ENCODE measurements at regions not wholly inside any gene's neighbourhood (a gene's known extent, or its start where the extent isn't known, plus 50 kb on each side); places are given as distances from the start of the nearest gene placed in this dataset.

- TF ChIP-seq EZH2phosphoT487 (IDR thresholded peaks at IDR 0.05; ENCODE audit: borderline replicate concordance, low read depth) (no peak), FOXM1 (IDR thresholded peaks at IDR 0.05; ENCODE audit: low read depth) (no peak), MXI1 (IDR thresholded peaks at IDR 0.05; ENCODE audit: low read depth, low read length) (no peak)
These were observed 63.3 kb upstream of the UGP2 start (continued) for GRCh38 chr2:63778391-63778790.

GRCh38 chr2:63780518-63781155, 61.1 kb upstream of the UGP2 start:
- 65% methylated on average over 3 of the region's 3 CpGs for WGBS (ENCODE audit: low lambda C conversion rate)
- POLR2A ChIA-PET: no interaction called here
- Histone ChIP-seq H3K9ac (no peak overlapping the region), H3K4me2 (no peak overlapping the region), H3K9me2 (no peaks in the 10 kb centered on the region), H3K27ac (ENCODE audit: low read depth in 2 of 2, low read length in 1 of 2) (no peak overlapping the region), H3K79me2 (ENCODE audit: insufficient read depth) (no peaks in the 10 kb centered on the region), H2AFZ (ENCODE audit: low read depth) (no peak overlapping the region), H3K4me1 (ENCODE audit: control insufficient read depth in 1 of 2, insufficient read depth in 2 of 2, low read depth in 1 of 2, low read length in 1 of 2) (no peaks in the 10 kb centered on the region), H3F3A (replicated peaks; ENCODE audit: insufficient read depth) (peaks cover 3% of the 10 kb centered on the region), H4K20me1 (ENCODE audit: insufficient read depth) (no peaks in the 10 kb centered on the region), H3K4me3 (ENCODE audit: low read depth in 2 of 2, low read length in 1 of 2) (no peak overlapping the region), H3K27me3 (ENCODE audit: insufficient read depth) (no peaks in the 10 kb centered on the region), H3K36me3 (replicated peaks in 1 of 2; ENCODE audit: control insufficient read depth in 1 of 2, insufficient read depth in 2 of 2, low read length in 1 of 2) (no peaks in the 10 kb centered on the region), H3K9me3 (no peaks in the 10 kb centered on the region)
- no peak for TF ChIP-seq RFX5 (IDR thresholded peaks at IDR 0.05; ENCODE audit: low read length)
- no peak for TF ChIP-seq TCF12 (IDR thresholded peaks at IDR 0.05)
- TF ChIP-seq POLR2AphosphoS5 (IDR thresholded peaks at IDR 0.05; ENCODE audit: low read depth, low read length): no peak
- no peak for DNase-seq
- CTCF ChIA-PET: interaction anchor here (1.0 kb wide), 1 partner anchor 15 kb away, joined by 3 read pairs; no protein-coding TSS in a partner anchor

DNA sequence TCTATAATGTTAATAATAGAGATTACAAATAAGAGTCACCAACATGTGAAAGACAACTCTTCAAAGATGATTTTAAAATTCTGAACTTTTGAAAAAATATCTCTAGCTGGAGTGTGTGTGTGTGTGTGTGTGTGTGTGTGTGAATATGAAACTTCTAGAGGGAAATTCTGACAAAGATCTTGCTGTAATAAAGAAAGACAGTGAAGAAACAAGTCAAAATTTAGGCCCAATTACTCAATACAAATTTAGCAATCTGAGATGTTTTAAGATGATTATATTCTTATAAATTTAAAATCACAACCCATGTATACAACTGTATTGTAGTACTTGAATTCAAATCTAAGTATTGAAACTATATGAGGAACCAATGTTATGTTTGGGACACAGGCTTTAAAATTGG, 57.2 kb upstream of the UGP2 start:
- H3K4me3 ChIP-seq (ENCODE audit: low read depth in 2 of 2, low read length in 1 of 2): no peak overlapping the region
- POLR2A ChIA-PET: no interaction called here

More for the DNA sequence above, 57.2 kb upstream of the UGP2 start:
- H3K4me1 ChIP-seq (ENCODE audit: control insufficient read depth in 1 of 2, insufficient read depth in 2 of 2, low read depth in 1 of 2, low read length in 1 of 2): peaks cover 4 to 9% of the 10 kb centered on the region in 2 experiments; a peak in 3 of 4 replicates
- no peaks in the 10 kb centered on the region for H3K9me2 ChIP-seq
- no peak overlapping the region for H3K4me2 ChIP-seq
- H3F3A ChIP-seq (replicated peaks; ENCODE audit: insufficient read depth): peaks cover 8% of the 10 kb centered on the region
- no peaks in the 10 kb centered on the region for H3K36me3 ChIP-seq (replicated peaks in 1 of 2; ENCODE audit: control insufficient read depth in 1 of 2, insufficient read depth in 2 of 2, low read length in 1 of 2)
- no peak for DNase-seq
- TF ChIP-seq, protein P1, sequence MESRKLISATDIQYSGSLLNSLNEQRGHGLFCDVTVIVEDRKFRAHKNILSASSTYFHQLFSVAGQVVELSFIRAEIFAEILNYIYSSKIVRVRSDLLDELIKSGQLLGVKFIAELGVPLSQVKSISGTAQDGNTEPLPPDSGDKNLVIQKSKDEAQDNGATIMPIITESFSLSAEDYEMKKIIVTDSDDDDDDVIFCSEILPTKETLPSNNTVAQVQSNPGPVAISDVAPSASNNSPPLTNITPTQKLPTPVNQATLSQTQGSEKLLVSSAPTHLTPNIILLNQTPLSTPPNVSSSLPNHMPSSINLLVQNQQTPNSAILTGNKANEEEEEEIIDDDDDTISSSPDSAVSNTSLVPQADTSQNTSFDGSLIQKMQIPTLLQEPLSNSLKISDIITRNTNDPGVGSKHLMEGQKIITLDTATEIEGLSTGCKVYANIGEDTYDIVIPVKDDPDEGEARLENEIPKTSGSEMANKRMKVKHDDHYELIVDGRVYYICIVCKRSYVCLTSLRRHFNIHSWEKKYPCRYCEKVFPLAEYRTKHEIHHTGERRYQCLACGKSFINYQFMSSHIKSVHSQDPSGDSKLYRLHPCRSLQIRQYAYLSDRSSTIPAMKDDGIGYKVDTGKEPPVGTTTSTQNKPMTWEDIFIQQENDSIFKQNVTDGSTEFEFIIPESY (IDR thresholded peaks at IDR 0.05; ENCODE audit: borderline replicate concordance, low read depth): no peak
- H3K79me2 ChIP-seq (ENCODE audit: insufficient read depth): no peaks in the 10 kb centered on the region
- no peak overlapping the region for H3K27ac ChIP-seq (ENCODE audit: low read depth in 2 of 2, low read length in 1 of 2)
- H4K20me1 ChIP-seq (ENCODE audit: insufficient read depth): no peaks in the 10 kb centered on the region
- no peak overlapping the region for H3K9ac ChIP-seq
- no peaks in the 10 kb centered on the region for H3K27me3 ChIP-seq (ENCODE audit: insufficient read depth)
- no peaks in the 10 kb centered on the region for H3K9me3 ChIP-seq
- H2AFZ ChIP-seq (ENCODE audit: low read depth): no peak overlapping the region
- CTCF ChIA-PET: interaction anchor here (1.3 kb wide), 1 partner anchor 85 kb away, joined by 4 read pairs; no protein-coding TSS in a partner anchor

Measured in SK-N-SH (cell line).